Frontal cortex (tissue), 3 donors: ENCODE measurements at regions not wholly inside any gene's neighbourhood (a gene's known extent, or its start where the extent isn't known, plus 50 kb on each side); places are given as distances from the start of the nearest gene placed in this dataset.

Experiments
- DNase-seq, 2 donors: peaks; one replicate each; pipeline ENCODE4 v3.0.0; 2012; ENCODE audit warnings: low spot score in 2 of 2
- FAIRE-seq: peaks from 2 replicates; lab custom pipeline; 2012; peaks lifted over from hg19 to GRCh38; lab: Jason Lieb, UNC
- donor health status: control.
- donor health status: control.
- donor health status: control.

DNA sequence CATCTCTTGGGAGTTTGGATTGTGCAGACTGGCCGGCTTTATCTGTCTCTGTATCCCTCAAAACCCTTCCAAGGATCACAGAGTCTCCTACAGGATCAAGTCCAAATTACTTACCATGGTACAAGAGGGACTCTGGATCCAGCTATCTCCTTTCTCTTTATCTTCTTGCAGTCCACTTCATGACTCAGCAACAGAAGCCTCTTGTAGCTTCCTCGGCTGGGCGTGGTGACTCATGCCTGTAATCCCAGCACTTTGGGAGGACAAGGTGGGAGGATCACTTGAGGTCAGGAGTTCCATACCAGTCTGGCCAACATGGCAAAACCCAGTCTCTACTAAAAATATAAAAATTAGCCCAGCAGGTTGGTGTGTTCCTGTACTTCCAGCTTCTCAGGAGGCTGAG lies 189.7 kb downstream of the BCAT1 start:
- DNase-seq: no peak

DNA sequence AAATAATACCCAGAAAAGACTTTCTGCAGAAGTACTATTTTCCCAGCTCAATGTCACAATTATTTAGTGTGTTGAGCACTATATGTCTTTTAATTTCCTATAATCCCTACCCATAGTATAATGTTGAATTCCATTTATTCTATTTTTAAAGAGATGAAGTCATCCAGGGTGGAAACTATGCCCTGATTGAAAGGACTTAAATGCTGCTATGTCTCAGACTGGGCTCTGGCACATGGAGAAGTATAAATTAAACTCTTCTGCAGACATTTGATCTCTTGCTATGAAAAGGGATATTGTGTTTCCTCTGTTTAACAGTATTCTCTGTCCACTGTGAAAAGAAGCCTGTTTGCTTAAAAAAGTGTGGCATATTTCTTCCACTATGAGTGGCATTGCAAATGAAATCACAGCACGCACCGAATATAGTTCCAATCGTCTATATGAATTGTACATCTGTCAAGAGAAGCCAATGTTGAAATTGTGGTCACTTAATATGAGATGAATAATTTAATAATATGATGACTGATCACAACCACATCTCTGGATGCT lies 192.3 kb downstream of the BCAT1 start:
- FAIRE-seq (no peak), DNase-seq (no peak)

More for the DNA sequence above, 189.7 kb downstream of the BCAT1 start:
- FAIRE-seq: no peak

DNA sequence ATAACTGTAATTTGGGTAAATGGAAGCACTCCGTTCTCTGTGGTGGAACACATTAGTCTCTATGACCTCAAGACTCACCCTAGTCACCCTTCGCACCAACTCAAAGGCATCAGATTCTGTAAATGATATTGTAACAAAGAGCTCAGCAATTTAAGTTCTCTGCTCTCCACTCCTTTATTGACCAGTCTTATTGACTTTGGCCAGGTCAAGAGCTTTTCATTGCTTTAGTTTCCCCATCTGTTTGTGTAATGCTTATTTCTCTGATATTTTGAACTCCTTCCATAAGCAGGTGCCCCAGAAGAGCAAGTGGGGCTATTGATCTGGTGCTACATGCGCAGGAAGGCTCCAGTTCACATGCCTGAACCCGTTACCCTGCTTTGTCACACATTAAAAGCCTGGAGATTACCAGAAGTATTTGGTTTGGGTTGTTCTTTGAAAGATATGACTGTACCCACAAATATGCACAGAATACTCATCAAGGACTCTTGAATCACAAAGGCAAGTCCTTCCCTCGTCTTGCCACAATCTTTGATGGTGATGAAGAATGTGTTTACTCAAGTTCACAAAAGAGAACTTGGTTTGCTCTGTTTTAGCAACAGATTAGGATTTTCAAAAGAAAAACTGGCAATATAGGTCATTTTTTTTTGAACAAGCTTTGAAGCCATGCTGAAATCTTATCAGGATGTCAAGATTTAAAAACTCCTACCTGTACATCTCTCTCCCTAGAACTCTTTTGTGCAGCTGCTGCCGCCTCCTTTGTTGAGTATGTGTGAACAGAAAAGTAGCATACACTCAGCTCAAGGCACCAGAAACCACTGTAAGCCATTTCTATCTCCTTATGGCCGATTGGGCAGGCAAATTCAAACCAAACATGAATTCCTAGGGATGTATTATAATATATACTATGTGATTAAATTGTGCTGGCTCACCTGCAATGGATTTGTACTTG lies 193.9 kb downstream of the BCAT1 start:
- FAIRE-seq: no peak
- DNase-seq: no peak

DNA sequence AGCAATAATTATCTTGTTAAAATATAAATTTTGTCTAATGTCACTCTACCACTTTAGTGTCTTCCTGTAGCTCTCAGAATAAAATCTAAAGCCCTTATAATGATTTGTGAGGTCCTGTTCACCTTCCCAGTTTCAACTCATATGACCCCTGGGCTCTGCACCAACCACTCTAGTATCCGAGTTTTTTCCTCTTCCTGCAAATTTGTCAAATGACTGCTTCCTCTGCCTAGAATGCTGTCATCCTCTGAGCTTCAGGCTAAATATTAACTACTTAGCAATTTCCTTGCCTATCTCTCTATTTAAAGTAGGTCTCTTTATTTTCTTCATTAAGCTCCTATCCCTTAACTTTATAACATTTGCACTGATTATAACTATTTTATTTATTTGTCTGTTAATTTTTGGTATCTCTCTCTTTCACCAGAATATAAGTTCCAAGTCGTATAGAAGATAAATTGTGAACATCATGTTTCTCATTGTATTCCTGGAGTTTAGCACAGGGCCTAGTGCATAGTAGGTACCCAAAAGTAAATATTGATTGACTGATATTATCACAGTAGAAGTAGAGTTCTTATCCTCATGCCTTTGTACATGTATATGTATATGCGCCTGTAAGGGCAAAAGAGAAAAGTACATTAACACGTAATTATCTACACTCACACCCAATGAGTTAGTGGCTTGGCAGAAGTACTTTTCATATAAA lies 196.0 kb downstream of the BCAT1 start:
- DNase-seq (no peak), FAIRE-seq (no peak)

DNA sequence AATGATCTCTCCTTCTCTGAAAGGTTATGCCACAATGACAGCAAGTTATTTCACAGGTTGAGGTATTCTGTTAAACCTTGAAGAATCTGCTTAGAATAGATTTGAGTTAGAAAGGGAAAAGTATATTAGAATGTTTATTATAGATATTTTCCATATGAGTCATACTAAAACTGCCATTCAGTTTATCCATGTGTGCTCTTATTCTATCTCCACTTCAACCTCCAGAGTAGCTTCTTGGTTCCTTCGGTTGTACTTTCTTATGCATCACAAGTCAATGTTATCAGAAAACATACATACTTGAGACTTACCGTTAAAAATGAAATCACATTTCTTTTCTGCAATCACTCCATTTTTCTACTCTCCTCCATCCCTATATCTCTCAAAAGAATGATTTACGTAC lies 197.7 kb downstream of the BCAT1 start:
- no peak for FAIRE-seq
- DNase-seq: no peak

DNA sequence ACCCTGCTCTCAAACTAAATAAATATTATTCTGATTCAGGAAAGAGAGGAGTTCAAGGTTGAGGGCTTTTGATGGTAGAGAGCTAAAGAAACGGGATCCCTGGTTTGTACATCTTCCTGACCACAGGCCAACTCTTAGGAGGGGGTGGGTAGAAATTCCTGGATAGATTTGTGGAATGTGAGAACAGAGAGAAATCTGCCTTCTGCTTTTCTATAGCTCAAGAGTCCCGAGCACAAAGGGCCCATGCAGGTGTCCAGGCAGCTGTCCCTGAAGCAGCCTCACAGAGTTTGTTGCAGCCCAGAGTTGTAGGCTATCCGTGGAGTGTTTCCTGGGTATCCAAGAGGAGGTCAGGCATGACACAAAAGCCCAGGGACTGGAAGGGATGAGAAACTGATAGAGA lies 198.6 kb downstream of the BCAT1 start:
- DNase-seq (no peak), FAIRE-seq (no peak)

DNA sequence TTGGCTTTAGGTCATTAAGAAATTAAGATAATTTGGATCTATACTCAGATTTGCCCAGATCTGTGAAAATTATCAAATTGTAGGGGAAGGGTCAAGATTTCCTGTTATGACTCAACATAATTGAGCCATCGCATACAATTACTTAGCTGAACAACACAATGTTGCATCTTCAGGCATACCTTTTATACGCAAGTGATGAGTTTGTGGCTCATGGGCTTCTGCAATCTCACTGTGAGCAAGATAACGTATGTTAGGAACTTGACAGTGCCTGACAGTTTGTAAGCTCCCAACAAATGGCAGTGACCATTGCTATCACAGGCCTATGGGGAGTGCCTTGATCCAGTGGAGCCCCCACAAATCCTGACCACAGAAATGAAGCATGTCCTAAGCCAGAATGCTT lies 199.7 kb downstream of the BCAT1 start:
- DNase-seq (no peak), FAIRE-seq (no peak)

DNA sequence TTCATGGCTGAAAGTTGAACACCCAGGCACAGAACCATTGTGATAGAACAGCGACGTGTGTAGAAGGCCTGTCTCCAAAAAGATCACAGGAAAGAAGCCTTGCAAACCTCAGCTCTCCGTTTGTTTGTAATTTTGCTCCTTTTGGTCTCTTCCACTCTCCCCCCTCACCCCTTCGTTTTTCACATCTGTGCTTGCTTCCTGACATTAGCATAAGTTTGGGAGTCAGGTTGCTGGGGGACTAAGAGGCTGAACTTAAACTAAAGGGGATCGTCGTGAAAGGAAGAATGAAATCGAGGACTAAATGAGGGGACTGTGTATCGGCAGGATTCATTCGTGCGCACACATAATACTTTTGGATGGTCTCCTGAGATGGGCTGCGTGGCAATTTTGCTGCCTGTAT lies 200.6 kb downstream of the BCAT1 start:
- FAIRE-seq: no peak

DNA sequence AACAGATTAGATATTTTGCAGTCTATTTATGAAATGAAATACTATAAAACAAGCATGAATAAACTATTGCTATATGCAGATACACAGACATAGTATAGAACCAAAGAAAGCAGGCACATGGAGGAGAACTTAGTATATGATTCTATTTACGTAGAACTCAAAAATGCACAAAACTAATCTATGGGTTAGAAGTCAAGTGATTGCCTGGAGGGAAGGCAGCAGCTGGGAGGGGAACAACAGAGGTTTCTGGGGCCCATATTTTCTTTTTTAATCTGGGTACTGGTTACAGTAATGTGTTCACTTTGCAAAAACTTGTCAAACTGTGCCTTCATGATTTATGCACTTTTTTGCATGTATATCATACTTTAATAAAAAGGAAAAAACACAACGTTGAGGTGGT lies 202.0 kb downstream of the BCAT1 start:
- FAIRE-seq (no peak), DNase-seq (no peak)

More for the DNA sequence above, 200.6 kb downstream of the BCAT1 start:
- DNase-seq: no peak

DNA sequence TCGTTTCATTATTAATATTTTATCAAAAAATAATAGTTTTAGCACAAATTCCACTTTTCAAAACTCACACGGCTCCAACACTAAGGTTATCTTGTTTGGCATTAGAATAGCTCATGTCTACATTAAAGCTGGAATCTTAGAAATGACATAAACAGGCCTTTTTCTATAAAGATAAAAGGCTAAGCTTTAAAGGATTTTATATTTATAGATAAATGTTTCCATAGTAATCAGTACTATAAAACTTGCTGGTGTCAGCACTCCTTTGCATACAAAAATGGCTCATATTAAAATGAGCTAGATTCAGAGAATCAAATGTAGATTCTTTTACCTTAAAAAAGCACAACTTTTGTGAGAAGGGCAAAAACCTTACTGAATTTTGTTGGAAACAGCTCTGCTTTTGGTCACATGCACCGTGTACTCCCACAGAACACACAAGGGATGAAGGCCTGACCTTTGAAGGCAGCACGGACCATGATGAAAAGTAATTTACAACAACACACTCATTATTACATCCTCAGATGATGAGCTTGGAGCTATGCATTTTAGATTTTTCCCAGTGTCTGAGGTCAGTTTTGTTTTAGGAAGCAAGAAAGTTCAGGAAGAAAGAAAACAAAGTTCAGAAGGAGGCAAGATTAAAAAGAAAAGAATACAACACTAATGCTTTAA lies 202.8 kb downstream of the BCAT1 start:
- no peak for DNase-seq
- no peak for FAIRE-seq

DNA sequence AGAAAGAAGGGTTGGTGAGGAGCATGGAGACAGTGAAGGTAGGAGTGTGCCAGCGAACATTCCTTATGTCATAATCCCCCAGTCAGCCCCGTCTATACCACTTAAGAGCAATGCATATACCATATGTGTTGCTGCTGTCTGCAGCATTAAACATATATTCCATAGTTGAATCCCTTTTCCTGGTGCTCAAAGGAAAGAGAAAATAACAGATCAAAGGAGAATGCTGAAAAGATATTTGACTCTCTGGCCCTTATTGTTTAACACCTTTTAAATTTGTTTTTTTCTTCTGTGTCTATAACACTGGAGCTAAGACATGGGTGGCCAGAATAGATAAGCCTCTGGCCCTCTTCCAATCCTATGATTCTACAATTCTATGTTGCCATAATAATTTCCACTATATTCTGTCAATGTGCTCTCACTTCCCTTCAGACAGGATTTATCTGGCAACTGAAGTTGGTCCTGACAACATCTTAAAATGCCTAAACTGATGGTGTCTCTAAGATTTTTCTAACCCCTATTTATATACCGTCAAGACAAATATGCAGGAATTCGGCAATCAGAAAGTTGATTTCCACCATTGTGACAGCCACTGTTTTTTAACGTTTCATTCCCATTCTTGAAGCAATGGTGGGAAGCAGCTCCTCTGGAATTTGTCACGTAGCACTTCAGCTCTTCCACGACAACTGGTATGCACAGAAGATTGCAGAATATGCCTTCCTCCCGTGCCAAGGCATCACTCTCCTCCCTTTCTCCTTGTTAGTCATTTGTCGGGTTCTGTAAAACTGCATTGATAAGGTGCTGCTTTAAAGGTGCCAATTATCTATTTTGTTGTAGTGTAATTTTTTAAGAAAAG lies 204.7 kb downstream of the BCAT1 start:
- DNase-seq (no peak), FAIRE-seq (no peak)

DNA sequence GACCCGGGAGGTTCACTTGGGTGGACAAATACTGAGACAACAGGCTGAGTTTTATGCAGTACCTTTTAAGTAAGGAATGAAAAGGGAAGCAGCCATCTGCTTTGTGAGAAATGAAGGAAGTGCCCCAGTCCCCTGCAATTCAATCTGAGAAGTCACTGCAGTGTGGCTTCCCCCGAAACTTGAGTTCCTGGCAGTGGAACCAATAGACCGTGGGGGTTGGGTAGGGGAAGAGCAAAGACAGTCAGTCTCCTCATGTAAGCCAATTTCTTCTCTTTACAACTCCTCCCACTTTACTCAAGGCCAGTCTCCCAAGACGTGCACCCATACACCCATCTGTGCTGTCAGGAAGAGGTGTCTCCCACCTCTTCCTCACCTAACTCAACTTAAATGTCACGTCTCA lies 206.5 kb downstream of the BCAT1 start:
- FAIRE-seq (no peak), DNase-seq (peak in 1 of 2 donors; percentile 5)

DNA sequence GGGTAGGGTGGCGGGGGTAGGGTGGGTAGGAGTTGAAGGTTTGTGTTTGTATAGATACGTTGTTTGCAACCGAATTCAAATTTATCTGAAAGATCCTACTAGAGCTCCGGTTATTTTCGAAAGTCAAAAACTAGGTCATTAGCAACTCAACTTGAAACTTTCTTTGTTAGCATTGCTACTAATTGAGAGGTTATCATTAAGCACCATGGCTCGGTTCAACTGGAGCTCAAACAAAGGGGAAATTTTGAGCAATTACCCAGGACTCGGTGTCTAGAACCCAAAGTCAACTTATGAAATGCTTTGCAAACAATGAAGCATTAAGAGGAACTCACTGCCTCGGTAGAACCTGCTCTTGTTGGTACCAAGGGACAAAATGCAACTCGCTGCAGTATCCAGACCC lies 207.7 kb downstream of the BCAT1 start:
- no peak for FAIRE-seq
- no peak for DNase-seq

DNA sequence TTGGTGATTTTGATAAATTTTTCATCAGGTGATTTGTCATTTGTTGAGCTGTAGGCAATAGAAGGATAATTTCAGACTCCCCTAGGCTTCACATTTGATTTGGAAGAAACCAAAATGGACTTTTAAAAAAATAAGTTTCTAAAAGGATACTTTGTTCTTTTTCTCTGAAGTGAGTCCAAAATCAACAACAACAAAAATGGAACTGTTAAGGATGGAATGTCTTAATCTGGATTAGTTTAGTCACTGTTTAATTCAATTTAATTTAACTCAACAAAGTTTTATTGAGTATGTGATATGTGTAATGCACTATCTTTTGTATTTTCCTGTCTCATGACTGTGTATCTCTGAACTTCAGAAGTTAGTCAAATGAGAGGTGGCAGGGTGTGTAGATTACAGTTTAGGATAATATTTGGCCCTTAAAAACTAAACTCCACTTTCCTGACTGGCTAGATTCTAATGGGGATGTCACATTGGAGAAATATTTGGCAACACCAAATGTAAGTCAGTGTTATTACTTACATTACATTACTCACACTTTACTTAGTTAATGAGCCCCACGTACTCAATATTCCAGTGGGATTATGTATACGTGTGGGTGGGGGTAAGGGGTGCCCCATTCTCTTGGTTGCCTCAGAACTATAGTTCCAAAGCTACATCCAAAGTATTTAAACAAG lies 209.7 kb downstream of the BCAT1 start:
- no peak for FAIRE-seq

DNA sequence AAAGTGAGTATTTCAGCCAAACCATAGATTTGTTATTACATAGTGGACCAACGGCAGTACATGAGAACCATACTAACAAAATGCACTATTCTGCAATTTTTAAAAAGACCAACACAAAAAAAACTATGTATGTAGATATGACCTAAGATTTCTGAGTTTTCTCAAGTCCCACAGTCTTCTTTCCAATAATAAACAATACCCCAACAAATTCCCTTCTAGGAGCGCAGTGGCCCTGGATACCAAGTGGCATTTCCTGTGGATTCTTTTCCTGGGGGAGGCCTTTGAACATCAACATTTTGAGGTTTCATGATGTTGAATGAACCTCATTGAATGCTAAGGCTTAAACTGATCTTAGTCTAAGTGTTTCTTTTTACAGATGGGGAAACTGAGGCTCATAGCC lies 210.5 kb downstream of the BCAT1 start:
- no peak for FAIRE-seq
- no peak for DNase-seq

More for the DNA sequence above, 209.7 kb downstream of the BCAT1 start:
- no peak for DNase-seq

DNA sequence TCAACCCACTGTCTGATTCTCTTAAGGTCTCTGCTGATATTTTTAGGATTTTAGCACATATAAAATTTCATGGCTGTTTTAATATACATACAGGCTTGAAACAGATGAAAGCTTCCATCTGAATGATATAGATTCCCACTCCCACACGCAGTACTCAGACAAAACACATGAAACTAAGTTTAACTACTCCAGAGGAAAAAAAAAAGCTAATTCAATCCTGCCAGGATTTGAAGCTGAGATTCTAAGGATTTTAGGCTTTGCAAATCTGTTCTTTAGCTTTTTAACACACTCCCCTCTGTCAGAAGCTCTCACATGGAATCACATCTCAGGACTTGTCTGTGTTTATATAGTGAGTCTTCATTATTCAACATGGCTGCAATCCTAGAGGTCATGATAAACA lies 217.3 kb downstream of the BCAT1 start:
- FAIRE-seq (no peak), DNase-seq (no peak)

DNA sequence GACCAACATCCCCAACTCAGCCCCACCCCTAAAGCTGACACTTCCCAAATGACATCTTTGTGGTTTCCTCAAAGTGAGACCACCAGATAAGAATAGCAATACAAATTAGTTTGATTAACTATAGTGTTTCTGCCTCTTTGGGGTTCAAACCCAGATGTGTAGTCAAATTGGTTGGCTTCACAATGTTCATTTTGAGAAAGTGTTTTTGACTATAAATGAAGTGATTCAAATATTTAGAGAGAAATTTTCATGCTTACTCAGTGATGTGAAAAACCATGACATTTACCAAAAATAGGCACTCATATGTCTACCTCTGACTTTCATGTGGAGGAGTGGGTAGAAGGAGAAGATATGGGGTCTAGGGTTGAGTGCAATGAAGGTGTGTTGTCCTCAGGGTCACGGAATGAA lies 218.4 kb downstream of the BCAT1 start:
- FAIRE-seq: no peak

DNA sequence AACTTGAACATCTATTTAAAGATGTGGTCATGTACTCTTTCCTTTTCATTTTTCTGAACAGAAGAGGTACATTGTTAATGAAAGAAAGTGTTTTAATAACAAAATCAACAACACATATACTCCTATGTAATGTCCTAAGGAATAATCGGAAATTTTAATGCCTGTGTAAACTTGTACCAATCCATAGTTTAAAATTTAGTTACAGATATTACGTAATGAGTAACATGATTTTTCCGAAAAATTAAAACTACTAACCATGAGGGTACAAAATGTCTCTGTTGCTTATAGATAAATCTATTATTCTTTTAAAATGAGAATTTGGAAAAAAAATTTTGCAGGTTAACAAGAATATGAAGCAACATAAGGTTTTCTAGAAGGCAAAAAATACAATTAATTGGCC lies 220.1 kb downstream of the BCAT1 start:
- DNase-seq: no peak
- FAIRE-seq: no peak

More for the DNA sequence above, 218.4 kb downstream of the BCAT1 start:
- DNase-seq: no peak

DNA sequence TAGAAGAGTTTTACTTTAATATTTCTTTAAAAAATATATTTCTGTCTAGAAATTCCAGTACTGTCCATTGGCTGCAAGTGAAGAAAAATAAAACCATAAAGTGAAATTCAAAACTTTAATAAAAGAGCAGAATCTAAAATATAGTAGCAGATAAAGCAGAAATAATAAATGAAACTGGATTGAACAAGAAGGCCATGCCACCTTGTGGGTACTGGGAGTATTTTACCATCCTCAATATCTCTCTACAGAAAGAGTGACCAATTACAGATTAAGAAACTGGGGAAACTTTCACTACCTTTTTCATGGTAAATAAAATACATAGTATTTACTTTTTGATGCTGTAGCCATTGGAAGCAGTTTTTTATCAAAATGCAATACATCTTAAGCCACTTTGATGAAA lies 220.5 kb downstream of the BCAT1 start:
- FAIRE-seq: peak; percentile 10
- no peak for DNase-seq
